ENCODE measurements at regions not wholly inside any gene's neighbourhood (a gene's known extent, or its start where the extent isn't known, plus 50 kb on each side); places are given as distances from the start of the nearest gene placed in this dataset.
"Not testable (repeated sequence)": the region's sequence is repeated elsewhere in the genome, so short reads cannot be mapped to it uniquely, and the experiment has no call there.

- DNase-seq (ENCODE audit: low read depth in 3 of 3): not testable (repeated sequence)
Measured at GRCh38 chr11:67873223-67873622, 130.7 kb downstream of the UNC93B1 start.

- DNase-seq (ENCODE audit: low read depth in 3 of 3): not testable (repeated sequence)
Measured at GRCh38 chr11:67871168-67871567, 132.7 kb downstream of the UNC93B1 start.

GRCh38 chr11:67862896-67863295 lies 141.0 kb downstream of the UNC93B1 start:
- DNase-seq (ENCODE audit: low read depth in 3 of 3): not testable (repeated sequence)

GRCh38 chr11:67859513-67860161 lies 144.3 kb downstream of the UNC93B1 start:
- DNase-seq (ENCODE audit: low read depth in 3 of 3): peak; percentile 27 to 62 (median 31)

GRCh38 chr11:67850747-67851146 lies 153.2 kb downstream of the UNC93B1 start:
- not testable (repeated sequence) for DNase-seq (ENCODE audit: low read depth in 3 of 3)

- not testable (repeated sequence) for DNase-seq (ENCODE audit: low read depth in 3 of 3)
Measured at GRCh38 chr11:67849766-67850165, 154.1 kb downstream of the UNC93B1 start.

GRCh38 chr11:67847896-67848875 lies 155.7 kb downstream of the UNC93B1 start:
- not testable (repeated sequence) for DNase-seq (ENCODE audit: low read depth in 3 of 3)

- DNase-seq (ENCODE audit: low read depth in 3 of 3): not testable (repeated sequence)
Measured at GRCh38 chr11:67846303-67846702, 157.6 kb downstream of the UNC93B1 start.

- peak in 1 of 3 experiments; percentile 2 for DNase-seq (ENCODE audit: low read depth in 3 of 3)
Measured at GRCh38 chr11:67845296-67845695, 158.6 kb downstream of the UNC93B1 start.

- DNase-seq (ENCODE audit: low read depth in 3 of 3): not testable (repeated sequence)
Measured at GRCh38 chr11:67840599-67840998, 163.3 kb downstream of the UNC93B1 start.

GRCh38 chr11:67830152-67830551 lies 155.7 kb upstream of the ALDH3B2 start:
- DNase-seq (ENCODE audit: low read depth in 3 of 3): not testable (repeated sequence)

GRCh38 chr11:67826951-67827296 lies 152.5 kb upstream of the ALDH3B2 start:
- DNase-seq (ENCODE audit: low read depth in 3 of 3): not testable (repeated sequence)

- not testable (repeated sequence) for DNase-seq (ENCODE audit: low read depth in 3 of 3)
Measured at GRCh38 chr11:67826028-67826950, 151.9 kb upstream of the ALDH3B2 start.

GRCh38 chr11:67824861-67825260 lies 150.4 kb upstream of the ALDH3B2 start:
- not testable (repeated sequence) for DNase-seq (ENCODE audit: low read depth in 3 of 3)

GRCh38 chr11:67820081-67820480 lies 145.7 kb upstream of the ALDH3B2 start:
- no peak for DNase-seq (ENCODE audit: low read depth in 3 of 3)

- not testable (repeated sequence) for DNase-seq (ENCODE audit: low read depth in 3 of 3)
Measured at GRCh38 chr11:67817558-67817957, 143.1 kb upstream of the ALDH3B2 start.

GRCh38 chr11:67809301-67809700 lies 134.9 kb upstream of the ALDH3B2 start:
- not testable (repeated sequence) for DNase-seq (ENCODE audit: low read depth in 3 of 3)

GRCh38 chr11:67807896-67808295 lies 133.5 kb upstream of the ALDH3B2 start:
- DNase-seq (ENCODE audit: low read depth in 3 of 3): not testable (repeated sequence)

GRCh38 chr11:67806728-67807235 lies 132.4 kb upstream of the ALDH3B2 start:
- not testable (repeated sequence) for DNase-seq (ENCODE audit: low read depth in 3 of 3)

- not testable (repeated sequence) for DNase-seq (ENCODE audit: low read depth in 3 of 3)
Measured at GRCh38 chr11:67806183-67806582, 131.8 kb upstream of the ALDH3B2 start.

All from stimulated activated CD4-positive, alpha-beta T cell treated with anti-CD3 and anti-CD28 coated beads, TNF-alpha, amount 100 ng/mL, for 24 hours (primary cell).